GM23248 (cell line): ENCODE measurements at regions not wholly inside any gene's neighbourhood (a gene's known extent, or its start where the extent isn't known, plus 50 kb on each side); places are given as distances from the start of the nearest gene placed in this dataset.

Experiments
- EZH2 ChIP-seq: fragments of 200-600 bp; sonication (generic); IDR thresholded peaks from 2 replicates; pipeline ENCODE4 v1.6.1; 2018; ENCODE audit warnings: antibody characterized with exemption, mild to moderate bottlenecking; ENCODE audit not compliant: insufficient read depth, poor library complexity, severe bottlenecking
- EZH2phosphoT487 ChIP-seq: fragments of 200-600 bp; sonication (generic); IDR thresholded peaks from 2 replicates; pipeline ENCODE4 v1.6.1; 2018; ENCODE audit warnings: antibody characterized with exemption, moderate library complexity, mild to moderate bottlenecking, low read depth; ENCODE audit not compliant: insufficient read depth

- TF ChIP-seq EZH2 (no peak), EZH2phosphoT487 (no peak)
These were observed 138.0 kb upstream of the ZNF366 start for GRCh38 chr5:72645064-72645846.
